ENCODE measurements at regions not wholly inside any gene's neighbourhood (a gene's known extent, or its start where the extent isn't known, plus 50 kb on each side); places are given as distances from the start of the nearest gene placed in this dataset.

- Histone ChIP-seq H3K56ac (replicated peaks; ENCODE audit: insufficient read length, low read depth, low read length) (no peak overlapping the region), H2BK120ac (replicated peaks; ENCODE audit: low read depth, low read length) (no peak overlapping the region), H3K27me3 (replicated peaks in 1 of 4; ENCODE audit: control insufficient read depth in 3 of 4, extremely low read depth in 1 of 4, insufficient read depth in 3 of 4, low read length in 3 of 4) (no peaks in the 10 kb centered on the region), H3K4me3 (ENCODE audit: extremely low read depth in 1 of 4, insufficient read depth in 2 of 4, low read depth in 3 of 4, low read length in 4 of 4) (no peak overlapping the region), H2BK20ac (ENCODE audit: low read length) (no peak overlapping the region), H3K23ac (ENCODE audit: insufficient read length) (no peak overlapping the region), H3K4me1 (replicated peaks in 1 of 4; ENCODE audit: control insufficient read depth in 3 of 4, insufficient read depth in 4 of 4, low read length in 3 of 4) (no peaks in the 10 kb centered on the region), H3K23me2 (ENCODE audit: low read depth, low read length) (no peaks in the 10 kb centered on the region), H2AK5ac (ENCODE audit: low read depth, low read length) (no peak overlapping the region), H3K27ac (ENCODE audit: low read depth, low read length) (no peak overlapping the region), H3K18ac (ENCODE audit: extremely low read depth, low read length) (no peak overlapping the region), H3K4me2 (ENCODE audit: insufficient read depth in 1 of 2, low read depth in 2 of 2, low read length in 2 of 2) (no peak overlapping the region), H4K5ac (ENCODE audit: insufficient read length, low read depth, low read length) (no peak overlapping the region), H3K9ac (replicated peaks in 1 of 4; ENCODE audit: extremely low read depth in 1 of 4, low read depth in 3 of 4, low read length in 3 of 4) (no peak overlapping the region), H3K4ac (replicated peaks; ENCODE audit: insufficient read length, low read depth, low read length) (no peak overlapping the region), H4K91ac (replicated peaks; ENCODE audit: insufficient read length, low read length) (no peak overlapping the region), H4K8ac (ENCODE audit: extremely low read depth, insufficient read depth, low read length) (no peak overlapping the region), H3K9me3 (ENCODE audit: insufficient read depth in 2 of 2, low read depth in 1 of 2, low read length in 1 of 2) (no peaks in the 10 kb centered on the region), H2AFZ (ENCODE audit: low read length) (no peak overlapping the region), H2BK5ac (ENCODE audit: low read depth, low read length) (no peak overlapping the region), H4K20me1 (replicated peaks in 1 of 2; ENCODE audit: control insufficient read depth in 1 of 2, insufficient read depth in 2 of 2, low read length in 2 of 2) (no peaks in the 10 kb centered on the region), H3K36me3 (ENCODE audit: control insufficient read depth in 2 of 4, insufficient read depth in 4 of 4, low read length in 3 of 4) (no peaks in the 10 kb centered on the region; a peak in 1 of 8 replicates), H2BK15ac (ENCODE audit: low read length) (no peak overlapping the region), H2BK12ac (ENCODE audit: low read depth, low read length) (no peak overlapping the region), H3K79me1 (ENCODE audit: low read depth, low read length) (no peaks in the 10 kb centered on the region), H3K14ac (ENCODE audit: insufficient read length) (no peak overlapping the region), H3K79me2 (ENCODE audit: control insufficient read depth in 1 of 2, insufficient read depth in 2 of 2, low read length in 2 of 2) (no peaks in the 10 kb centered on the region)
- 91% methylated on average over 1 of the region's 1 CpG; no CpG with 5 or more reads in 1 of the 2 experiments for WGBS, 2 experiments (ENCODE audit: extremely low coverage in 1 of 2, insufficient coverage in 1 of 2, insufficient read length in 1 of 2, insufficient replicate concordance in 2 of 2, low coverage in 1 of 2, low lambda C conversion rate in 2 of 2, missing lambda C conversion rate in 1 of 2)
- ChIA-PET CTCF (ENCODE audit: partially characterized antibody) (interaction anchor here (1.0 to 8.3 kb wide), 3 partner anchors 14 to 809 kb away, joined by 3 to 90 read pairs (median 4); no protein-coding TSS in a partner anchor), POLR2A (ENCODE audit: partially characterized antibody) (no interaction called here)
- peak in 1 of 2 experiments; percentile 14 for DNase-seq (ENCODE audit: low read depth in 1 of 2, low spot score in 2 of 2)
- TF ChIP-seq YY1 (IDR thresholded peaks at IDR 0.05; ENCODE audit: low read depth, low read length), result no peak
- no peak for TF ChIP-seq SIX5 (IDR thresholded peaks at IDR 0.05; ENCODE audit: low read depth, low read length)
- no peak for TF ChIP-seq FOSL1 (IDR thresholded peaks at IDR 0.05; ENCODE audit: insufficient read depth, low read depth, low read length)
- TF ChIP-seq TEAD4 (IDR thresholded peaks at IDR 0.05; ENCODE audit: low read depth, low read length), result no peak
- TF ChIP-seq TBP (IDR thresholded peaks at IDR 0.05; ENCODE audit: low read depth, low read length), result no peak
- TF ChIP-seq TCF12 (IDR thresholded peaks at IDR 0.05; ENCODE audit: low read depth, low read length), result no peak
- TF ChIP-seq HDAC6 (IDR thresholded peaks at IDR 0.05; ENCODE audit: low read depth, low read length), result no peak
- TF ChIP-seq KDM1A (IDR thresholded peaks at IDR 0.05; ENCODE audit: borderline replicate concordance, low read length), result no peak
- no peak for TF ChIP-seq EGR1 (IDR thresholded peaks at IDR 0.05; ENCODE audit: borderline replicate concordance, low read depth, low read length)
- no peak for TF ChIP-seq HDAC2 (IDR thresholded peaks at IDR 0.05; ENCODE audit: borderline replicate concordance in 1 of 2, low read depth in 2 of 2, low read length in 2 of 2)
- TF ChIP-seq POU5F1 (IDR thresholded peaks at IDR 0.05; ENCODE audit: low read depth, low read length), result no peak
- TF ChIP-seq SIRT6 (IDR thresholded peaks at IDR 0.05; ENCODE audit: low read length), result no peak
- FAIRE-seq, result no peak
These were observed 209.6 kb downstream of the CYP26B1 start for GRCh38 chr2:71938108-71938507.
